OCI-LY7 (cell line): ENCODE measurements at regions not wholly inside any gene's neighbourhood (a gene's known extent, or its start where the extent isn't known, plus 50 kb on each side); places are given as distances from the start of the nearest gene placed in this dataset.

ENCODE experiments used
- BruUV-seq: library from RNA; stranded (reverse); fragments of 400-500 nt; replicated peaks from 2 replicates; lab custom pipeline; 2021; lab: Mats Ljungman, UMichigan
- CTCF ChIA-PET: fragments of 300-600 bp; sonication (Branson Sonifier 250); formaldehyde crosslinking; loops from one replicate; lab custom pipeline; 2022; ENCODE audit warnings: antibody characterized with exemption; ENCODE audit not compliant: unreplicated experiment; lab: Charles Lee
- POLR2A ChIA-PET: fragments of 300-600 bp; sonication (Branson Sonifier 250); formaldehyde crosslinking; loops from one replicate; lab custom pipeline; 2022; ENCODE audit warnings: antibody characterized with exemption; lab: Charles Lee
- DNase-seq: peaks from one replicate; pipeline ENCODE4 v3.0.0-alpha.2; 2015; ENCODE audit warnings: low spot score
- H2AFZ ChIP-seq: fragments of 200-600 bp; sonication (generic), shearing (Covaris generic); 2 replicates; pipeline ENCODE4 v1.6.1; 2014; ENCODE audit warnings: mild to moderate bottlenecking, antibody characterized with exemption, low read length, moderate library complexity
- H3K27ac ChIP-seq: fragments of 200-600 bp; sonication (generic); 2 replicates; pipeline ENCODE4 v1.5.1; 2014; ENCODE audit warnings: mixed run types, low read depth, mild to moderate bottlenecking, moderate library complexity, low read length, inconsistent platforms; ENCODE audit not compliant: poor library complexity, severe bottlenecking
- H3K36me3 ChIP-seq: fragments of 200-600 bp; sonication (generic); 2 replicates; pipeline ENCODE4 v1.6.1; 2014; ENCODE audit warnings: mild to moderate bottlenecking, antibody characterized with exemption, low read length, moderate library complexity, mixed read lengths; ENCODE audit not compliant: insufficient read depth
- H3K4me1 ChIP-seq: fragments of 200-600 bp; sonication (generic); 2 replicates; pipeline ENCODE4 v1.5.1; 2014; ENCODE audit warnings: mild to moderate bottlenecking, low read length; ENCODE audit not compliant: insufficient read depth, poor library complexity, severe bottlenecking
- H3K4me2 ChIP-seq: fragments of 200-600 bp; sonication (generic); 2 replicates; pipeline ENCODE4 v1.6.1; 2014; ENCODE audit warnings: mild to moderate bottlenecking, low read length
- H3K4me3 ChIP-seq: fragments of 200-600 bp; sonication (generic); 2 replicates; pipeline ENCODE4 v1.5.1; 2014; ENCODE audit warnings: mild to moderate bottlenecking, low read depth, low read length; ENCODE audit not compliant: poor library complexity, severe bottlenecking
- H3K79me2 ChIP-seq: fragments of 200-600 bp; sonication (generic); 2 replicates; pipeline ENCODE4 v1.6.1; 2016; ENCODE audit warnings: low read depth, mild to moderate bottlenecking, low read length, moderate library complexity, mixed read lengths; ENCODE audit not compliant: insufficient read depth
- H3K9me2 ChIP-seq: fragments of 200-600 bp; sonication (generic); 2 replicates; pipeline ENCODE4 v1.6.1; 2016; ENCODE audit warnings: mild to moderate bottlenecking, low read length, mixed read lengths; ENCODE audit not compliant: insufficient read depth
- H3K9me3 ChIP-seq: fragments of 200-600 bp; sonication (generic); 2 replicates; pipeline ENCODE4 v1.6.1; 2014; ENCODE audit warnings: mild to moderate bottlenecking, mixed run types, low read length, mixed read lengths
- H4K20me1 ChIP-seq: fragments of 200-600 bp; sonication (generic); 2 replicates; pipeline ENCODE4 v1.6.1; 2014; ENCODE audit warnings: mild to moderate bottlenecking, antibody characterized with exemption, low read length, moderate library complexity, mixed read lengths; ENCODE audit not compliant: insufficient read depth
- EZH2phosphoT487 ChIP-seq: fragments of 200-600 bp; sonication (generic); IDR thresholded peaks from 2 replicates; pipeline ENCODE4 v1.6.1; 2018; ENCODE audit warnings: low read depth, borderline replicate concordance, mild to moderate bottlenecking, mixed run types, antibody characterized with exemption, low read length, moderate library complexity, mixed read lengths
- intact Hi-C: fragments of 100-400 bp; cut with micrococcal nuclease; formaldehyde crosslinking; loops from one replicate; pipeline ENCODE4 v1.10.0; 2022; ENCODE audit not compliant: unreplicated experiment
- TF ChIP-seq, protein P1 (sequence below): fragments of 200-600 bp; sonication (generic); conservative IDR thresholded peaks from 2 replicates; pipeline ENCODE4 v1.5.1; 2014; ENCODE audit warnings: mild to moderate bottlenecking, antibody characterized with exemption, low read length, moderate library complexity, mixed read lengths

DNA sequence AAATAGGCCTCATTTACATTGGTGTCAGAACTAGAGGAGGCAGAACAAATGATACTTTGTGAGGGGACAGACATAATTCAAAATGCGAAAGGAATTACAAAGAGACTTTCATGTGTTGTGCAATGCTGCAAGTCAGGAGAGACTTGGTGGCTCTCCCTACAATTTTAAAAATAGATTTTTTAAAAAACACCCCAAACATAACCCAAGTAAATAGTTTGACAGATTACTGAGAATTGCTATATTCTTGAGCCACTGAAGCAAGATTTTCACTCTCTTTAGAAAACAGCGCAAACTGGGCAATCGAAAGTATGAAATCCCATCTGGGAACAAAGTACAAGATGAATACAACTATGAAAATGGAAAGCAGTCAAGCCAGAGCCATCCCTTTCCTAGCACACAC, 126.3 kb upstream of the NPY start:
- Histone ChIP-seq H3K4me1 (no peaks in the 10 kb centered on the region), H3K36me3 (no peaks in the 10 kb centered on the region), H3K27ac (no peak overlapping the region), H3K9me3 (no peaks in the 10 kb centered on the region), H3K9me2 (no peaks in the 10 kb centered on the region), H4K20me1 (no peaks in the 10 kb centered on the region), H3K4me3 (no peak overlapping the region), H3K4me2 (no peak overlapping the region), H3K79me2 (no peaks in the 10 kb centered on the region), H2AFZ (no peak overlapping the region)
- no TSS peak for BruUV-seq
- DNase-seq = no peak
- POLR2A ChIA-PET = no interaction called here
- intact Hi-C loops = no loop called here
- CTCF ChIA-PET = no interaction called here
- TF ChIP-seq, protein P1, sequence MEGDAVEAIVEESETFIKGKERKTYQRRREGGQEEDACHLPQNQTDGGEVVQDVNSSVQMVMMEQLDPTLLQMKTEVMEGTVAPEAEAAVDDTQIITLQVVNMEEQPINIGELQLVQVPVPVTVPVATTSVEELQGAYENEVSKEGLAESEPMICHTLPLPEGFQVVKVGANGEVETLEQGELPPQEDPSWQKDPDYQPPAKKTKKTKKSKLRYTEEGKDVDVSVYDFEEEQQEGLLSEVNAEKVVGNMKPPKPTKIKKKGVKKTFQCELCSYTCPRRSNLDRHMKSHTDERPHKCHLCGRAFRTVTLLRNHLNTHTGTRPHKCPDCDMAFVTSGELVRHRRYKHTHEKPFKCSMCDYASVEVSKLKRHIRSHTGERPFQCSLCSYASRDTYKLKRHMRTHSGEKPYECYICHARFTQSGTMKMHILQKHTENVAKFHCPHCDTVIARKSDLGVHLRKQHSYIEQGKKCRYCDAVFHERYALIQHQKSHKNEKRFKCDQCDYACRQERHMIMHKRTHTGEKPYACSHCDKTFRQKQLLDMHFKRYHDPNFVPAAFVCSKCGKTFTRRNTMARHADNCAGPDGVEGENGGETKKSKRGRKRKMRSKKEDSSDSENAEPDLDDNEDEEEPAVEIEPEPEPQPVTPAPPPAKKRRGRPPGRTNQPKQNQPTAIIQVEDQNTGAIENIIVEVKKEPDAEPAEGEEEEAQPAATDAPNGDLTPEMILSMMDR = no peak
- no peak for TF ChIP-seq EZH2phosphoT487

DNA sequence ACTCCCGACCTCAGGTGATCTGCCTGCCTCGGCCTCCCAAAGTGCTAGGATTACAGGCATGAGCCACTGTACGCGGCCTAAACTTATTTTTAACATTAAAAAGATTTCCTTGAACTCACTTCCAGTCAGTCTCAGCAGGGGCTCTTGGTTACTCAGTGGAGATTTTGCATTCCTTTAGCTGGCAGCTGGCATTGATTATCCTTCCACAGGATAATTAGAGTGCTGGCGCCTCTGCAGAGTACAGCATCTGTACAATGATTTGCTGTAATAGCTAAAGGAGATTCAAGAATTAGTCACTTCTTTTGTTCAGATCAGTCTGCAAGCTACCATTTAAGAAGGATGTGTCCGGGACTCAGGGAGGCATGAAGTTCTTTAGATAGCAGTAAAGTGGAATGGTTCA, 125.0 kb upstream of the NPY start:
- CTCF ChIA-PET = no interaction called here

DNA sequence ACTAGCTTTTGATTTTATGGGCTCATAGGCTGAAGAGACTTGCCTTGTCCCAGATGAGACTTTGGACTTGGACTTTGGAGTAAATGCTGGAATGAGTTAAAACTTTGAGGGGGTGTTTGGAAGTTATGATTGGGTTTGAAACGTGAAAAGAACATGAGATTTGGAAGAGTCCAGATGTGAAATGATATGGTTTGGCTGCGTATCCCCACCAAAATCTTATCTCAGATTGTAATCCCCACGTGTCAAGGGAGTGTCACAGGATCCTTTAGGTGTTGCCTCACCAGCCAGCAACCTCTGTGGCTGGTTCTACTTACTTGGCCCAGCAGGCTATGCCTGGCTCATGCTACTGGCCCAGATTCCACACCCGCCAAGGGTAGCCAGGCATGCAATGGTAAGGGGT, 119.6 kb upstream of the NPY start:
- intact Hi-C loops = no loop called here
- ChIA-PET POLR2A (no interaction called here), CTCF (no interaction called here)
- TF ChIP-seq EZH2phosphoT487 = no peak
- TF ChIP-seq, protein P1 = no peak
- no peaks in the 10 kb centered on the region for H3K9me2 ChIP-seq
- no peak for DNase-seq
- no peaks in the 10 kb centered on the region for H3K36me3 ChIP-seq
- H3K4me2 ChIP-seq = no peak overlapping the region
- no peak overlapping the region for H2AFZ ChIP-seq
- no peaks in the 10 kb centered on the region for H3K4me1 ChIP-seq
- H3K4me3 ChIP-seq = no peak overlapping the region
- H3K79me2 ChIP-seq = no peaks in the 10 kb centered on the region
- H3K9me3 ChIP-seq = 0 out of 2 replicates have a peak, but pooled peaks cover 7% of the 10 kb centered on the region
- no peaks in the 10 kb centered on the region for H4K20me1 ChIP-seq
- H3K27ac ChIP-seq = no peak overlapping the region
- no TSS peak for BruUV-seq

More for the DNA sequence above, 125.0 kb upstream of the NPY start:
- BruUV-seq = no TSS peak
- Histone ChIP-seq H3K9me3 (no peaks in the 10 kb centered on the region), H2AFZ (no peak overlapping the region), H3K79me2 (no peaks in the 10 kb centered on the region), H4K20me1 (no peaks in the 10 kb centered on the region), H3K36me3 (no peaks in the 10 kb centered on the region), H3K9me2 (no peaks in the 10 kb centered on the region), H3K4me2 (no peak overlapping the region), H3K4me3 (no peak overlapping the region), H3K27ac (no peak overlapping the region), H3K4me1 (no peaks in the 10 kb centered on the region)
- intact Hi-C loops = no loop called here
- POLR2A ChIA-PET = no interaction called here
- TF ChIP-seq EZH2phosphoT487 = no peak
- TF ChIP-seq, protein P1 = no peak
- no peak for DNase-seq
